Fibroblast of skin of back (primary cell): ENCODE measurements at regions not wholly inside any gene's neighbourhood (a gene's known extent, or its start where the extent isn't known, plus 50 kb on each side); places are given as distances from the start of the nearest gene placed in this dataset.

Experiments used
- DNase-seq: peaks from one replicate; pipeline ENCODE4 v3.0.0-alpha.2; 2013

GRCh38 chr2:100627330-100628300 is 64.8 kb downstream of the PDCL3 start:
- no peak for DNase-seq

DNA sequence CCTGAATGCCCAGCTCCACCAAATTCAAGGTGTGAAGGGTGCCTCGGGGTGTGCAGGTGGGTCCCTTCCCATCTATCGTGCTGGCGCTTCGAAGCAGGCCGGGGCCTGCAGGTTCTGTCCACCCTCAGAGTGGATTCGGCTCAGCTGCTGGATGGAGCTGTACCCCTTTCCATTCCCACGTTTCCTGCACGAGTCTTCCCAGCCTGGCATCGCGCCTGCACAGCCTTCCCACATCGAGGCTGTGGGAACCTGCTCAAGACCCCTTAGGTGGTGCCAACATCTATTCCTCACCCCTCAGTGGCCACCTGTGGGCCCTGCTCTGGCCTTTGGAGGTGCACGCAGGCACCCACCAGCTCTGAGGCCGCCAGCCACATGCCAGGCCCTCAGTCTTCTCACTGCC is 65.7 kb downstream of the PDCL3 start:
- DNase-seq, result no peak

DNA sequence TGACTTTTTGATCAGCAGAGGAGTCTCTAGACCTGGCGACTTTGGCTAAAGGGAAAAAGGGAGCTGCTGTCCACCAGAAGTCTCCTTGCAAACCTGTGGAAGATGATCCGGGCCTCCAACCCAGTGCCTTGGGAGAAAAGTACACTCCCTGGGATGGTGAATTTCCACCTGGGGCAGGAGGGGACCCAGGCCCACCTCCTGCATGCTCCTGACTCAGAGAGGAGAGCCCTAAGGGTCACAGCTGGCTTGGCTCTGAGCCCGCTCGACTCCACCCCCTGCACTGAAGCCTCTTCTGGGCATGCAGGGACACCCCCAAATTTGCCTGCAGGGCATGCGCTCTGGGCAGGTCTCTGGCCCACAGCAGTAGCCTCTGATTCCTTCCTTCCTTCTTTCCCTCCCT is 66.5 kb downstream of the PDCL3 start:
- DNase-seq, result no peak

- DNase-seq, result no peak
Observed at GRCh38 chr2:100630473-100630977, 67.7 kb downstream of the PDCL3 start.

GRCh38 chr2:100632037-100632436 is 69.2 kb downstream of the PDCL3 start:
- no peak for DNase-seq

DNA sequence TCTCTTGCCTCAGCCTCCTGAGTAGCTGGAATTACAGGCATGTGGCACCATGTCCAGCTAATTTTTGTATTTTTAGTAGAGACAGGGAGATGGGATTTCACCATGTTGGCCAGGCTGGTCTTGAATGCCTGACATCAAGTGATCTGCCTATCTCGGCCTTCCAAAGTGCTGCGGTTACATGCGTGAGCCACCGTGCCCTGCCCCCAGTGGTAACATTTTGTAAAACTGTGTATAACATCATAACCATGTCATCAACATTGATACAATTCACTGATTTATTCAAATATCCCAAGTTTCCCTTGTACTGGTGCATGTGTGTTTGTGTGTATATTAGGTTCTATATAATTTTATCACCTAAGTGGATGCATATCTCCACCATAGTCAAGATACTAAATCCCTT is 70.0 kb downstream of the PDCL3 start:
- no peak for DNase-seq

DNA sequence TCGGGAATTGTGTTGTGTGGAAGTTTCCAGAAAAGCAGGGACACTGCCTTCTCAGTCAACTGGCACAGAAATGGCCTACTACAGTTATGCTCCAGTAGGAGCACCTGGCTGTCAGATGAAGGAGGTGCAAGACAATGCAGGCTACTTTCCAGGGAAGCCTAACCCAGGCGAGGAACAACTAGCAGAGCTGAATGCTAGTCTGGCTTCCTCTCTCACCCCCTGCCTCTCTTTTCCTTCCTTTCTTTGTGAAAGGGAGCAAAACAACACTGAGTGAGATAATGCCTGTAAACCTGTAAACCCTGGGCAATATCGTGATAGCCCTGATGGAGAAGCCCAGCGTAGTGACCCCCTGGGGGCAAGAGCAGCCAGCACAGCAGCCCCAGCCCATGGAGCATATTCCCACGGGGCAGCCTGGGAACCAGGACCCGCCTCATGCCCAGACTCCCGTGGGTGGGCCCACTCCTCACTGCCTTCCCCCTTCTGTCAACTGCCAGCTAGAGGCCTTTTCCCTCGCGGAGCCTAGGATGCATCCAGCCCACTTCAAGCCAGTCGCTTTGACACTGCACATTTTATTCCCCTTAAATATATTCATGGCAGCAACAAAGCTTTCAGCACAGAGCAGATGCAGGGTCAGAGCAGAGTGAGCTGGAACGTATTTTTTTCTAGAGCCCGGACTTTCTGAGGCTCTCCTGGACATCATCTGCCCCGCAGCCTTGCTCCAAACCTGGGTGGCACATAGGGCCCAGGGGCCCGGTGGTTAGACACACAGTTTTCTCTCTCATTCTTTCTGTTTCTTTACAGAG is 77.0 kb downstream of the PDCL3 start:
- DNase-seq, result no peak

DNA sequence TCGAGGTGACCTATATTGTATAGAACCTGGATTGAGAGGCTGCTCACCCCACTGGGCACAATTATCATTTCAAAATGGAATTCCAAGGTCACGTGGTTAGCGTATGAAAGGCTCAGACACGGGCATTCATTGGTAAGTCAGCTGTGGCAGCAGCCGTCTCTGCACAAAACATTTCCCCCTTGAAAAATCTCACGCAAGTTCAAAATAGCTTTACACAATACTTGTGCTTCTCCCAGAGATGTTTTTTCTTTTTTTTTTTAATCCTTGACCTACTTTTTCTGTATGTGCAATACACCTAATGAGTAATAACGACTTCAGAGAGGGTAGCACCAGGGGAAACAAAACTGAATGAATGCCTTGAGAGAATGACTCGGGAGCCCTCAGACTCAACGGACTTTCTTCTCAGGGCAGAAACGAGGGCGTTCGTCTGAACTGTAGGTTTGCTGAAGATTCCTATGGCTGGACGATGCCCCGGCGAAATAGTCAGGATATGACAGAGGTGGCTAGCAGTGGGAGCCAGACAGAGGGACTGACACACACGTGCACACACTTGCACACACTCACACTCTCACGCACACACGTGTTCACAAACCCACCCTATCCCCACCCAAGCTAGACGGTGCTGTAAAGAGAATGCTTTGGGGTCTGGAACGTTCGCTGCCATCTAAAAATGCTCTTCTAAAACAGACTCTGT is 77.8 kb downstream of the PDCL3 start:
- DNase-seq, result no peak

DNA sequence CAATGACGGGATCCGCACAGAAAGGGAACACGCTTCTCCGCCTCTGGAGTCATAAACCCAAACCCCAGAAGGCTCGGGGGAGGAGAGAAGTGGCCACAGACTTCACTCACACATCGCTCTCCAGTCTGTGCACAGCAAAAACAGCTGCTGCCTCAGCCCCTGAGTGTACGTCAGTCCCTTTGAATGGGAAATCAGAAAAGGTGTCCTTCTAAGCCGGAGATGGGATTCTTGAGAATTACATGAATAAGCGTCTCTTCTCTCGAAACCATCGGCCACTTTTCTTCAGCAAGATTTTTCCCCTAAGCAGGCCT is 78.3 kb downstream of the PDCL3 start:
- no peak for DNase-seq

DNA sequence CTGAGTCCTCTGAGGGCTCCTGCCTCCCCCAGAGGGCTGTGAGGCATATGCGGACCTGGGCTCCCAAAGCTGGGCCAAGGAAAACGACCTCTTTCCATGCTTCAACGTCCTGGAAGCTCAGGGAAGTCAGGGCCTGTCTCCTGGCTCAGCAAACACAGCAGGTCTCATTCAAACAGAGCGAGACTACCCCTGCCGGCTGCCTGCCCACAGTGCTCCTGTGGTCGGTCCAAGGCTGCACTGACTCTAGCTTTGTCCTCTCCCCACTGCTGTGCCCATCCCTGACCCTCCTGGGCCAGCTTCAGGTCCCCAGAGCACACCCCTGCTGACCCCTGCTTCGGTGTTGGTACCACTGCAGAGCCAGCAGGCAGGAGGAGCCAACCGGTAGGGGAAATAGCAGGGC is 79.6 kb downstream of the PDCL3 start:
- DNase-seq, result no peak

DNA sequence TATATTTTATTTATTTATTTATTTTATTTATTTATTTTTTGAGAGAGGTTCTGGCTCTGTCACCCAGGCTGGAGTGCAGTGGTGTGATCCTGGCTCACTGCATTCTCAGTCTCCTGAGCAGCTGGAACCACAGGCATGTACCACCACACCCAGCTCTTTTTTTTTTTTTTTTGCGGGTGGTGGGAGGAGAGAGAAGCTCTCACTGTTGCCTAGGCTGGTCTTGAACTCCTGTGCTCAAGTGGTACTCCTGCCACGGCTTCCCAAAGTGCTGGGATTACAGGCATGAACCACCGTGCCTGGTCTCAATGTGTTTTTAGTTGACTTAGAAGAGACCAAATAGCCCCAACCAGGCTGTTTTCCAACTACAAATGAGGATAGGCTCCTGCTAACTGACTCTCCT is 80.7 kb downstream of the PDCL3 start:
- peak; percentile 17 for DNase-seq

DNA sequence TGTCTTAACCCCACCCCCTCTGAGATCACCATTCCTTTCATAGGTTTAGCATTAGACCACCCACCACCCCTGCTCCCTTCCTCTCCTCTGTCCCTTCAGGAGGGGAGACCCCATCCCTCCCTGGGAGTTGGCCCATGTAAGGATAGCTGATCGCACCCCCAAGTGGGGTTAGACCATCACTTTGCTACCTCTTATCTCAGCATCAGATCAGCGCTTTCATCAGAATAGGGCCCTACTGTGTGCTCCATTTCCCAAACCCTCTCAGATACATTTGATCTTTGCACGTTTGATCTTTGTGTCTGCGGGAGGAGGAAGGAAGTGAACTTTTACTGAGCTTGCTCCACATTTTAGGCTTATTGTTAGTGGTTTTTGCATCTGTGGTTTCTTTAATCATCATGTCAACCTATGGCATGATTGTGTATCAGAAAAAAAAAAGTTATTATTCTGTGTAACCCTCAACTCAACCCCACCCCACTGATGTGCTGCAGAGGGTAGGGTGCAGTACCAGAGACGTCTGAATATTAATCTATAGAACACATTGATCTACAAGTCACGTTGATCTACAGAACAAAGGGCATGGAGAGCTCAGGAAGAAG is 81.2 kb downstream of the PDCL3 start:
- DNase-seq, result no peak

DNA sequence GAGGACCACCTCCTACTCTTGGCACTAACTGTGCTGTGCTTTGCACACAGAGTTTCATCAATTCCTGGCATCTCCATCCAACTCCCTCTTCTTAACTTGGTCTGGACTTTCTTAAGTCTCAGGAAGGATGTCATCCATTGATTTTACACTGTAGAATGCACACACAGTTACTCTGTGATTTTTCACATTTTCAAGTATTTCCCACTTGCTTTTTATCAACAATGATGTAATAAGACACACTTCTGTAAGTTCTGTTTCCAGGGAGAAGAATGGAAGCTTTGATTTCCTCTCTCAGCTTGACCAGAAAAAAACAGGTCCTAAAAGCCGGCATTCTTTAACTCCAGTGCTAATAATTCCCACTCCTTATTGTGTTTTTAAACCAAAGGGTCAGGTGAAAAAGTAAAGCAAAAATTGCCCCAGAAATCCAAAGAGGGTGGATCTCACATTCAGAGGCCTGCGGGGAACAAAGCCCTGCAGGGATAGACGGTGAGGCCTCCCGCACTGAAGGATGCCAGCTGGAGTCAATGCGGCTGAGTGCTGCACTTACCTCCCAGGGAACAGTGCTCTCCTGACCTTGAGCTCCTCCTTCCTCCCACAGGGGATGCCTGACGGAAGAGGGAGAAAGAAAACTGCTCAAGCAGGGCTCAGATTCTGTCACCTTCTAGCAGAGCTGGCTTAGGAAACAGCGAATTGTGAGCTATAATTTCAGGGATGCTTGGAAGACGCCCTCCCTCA is 83.1 kb downstream of the PDCL3 start:
- DNase-seq, result no peak

- DNase-seq, result no peak
Observed at GRCh38 chr2:100647709-100648108, 84.9 kb downstream of the PDCL3 start.

- no peak for DNase-seq
Observed at GRCh38 chr2:100650151-100650550, 87.4 kb downstream of the PDCL3 start.

- no peak for DNase-seq
Observed at GRCh38 chr2:100653449-100654035, 90.7 kb downstream of the PDCL3 start.

GRCh38 chr2:100654611-100655010 is 91.8 kb downstream of the PDCL3 start:
- DNase-seq, result no peak

DNA sequence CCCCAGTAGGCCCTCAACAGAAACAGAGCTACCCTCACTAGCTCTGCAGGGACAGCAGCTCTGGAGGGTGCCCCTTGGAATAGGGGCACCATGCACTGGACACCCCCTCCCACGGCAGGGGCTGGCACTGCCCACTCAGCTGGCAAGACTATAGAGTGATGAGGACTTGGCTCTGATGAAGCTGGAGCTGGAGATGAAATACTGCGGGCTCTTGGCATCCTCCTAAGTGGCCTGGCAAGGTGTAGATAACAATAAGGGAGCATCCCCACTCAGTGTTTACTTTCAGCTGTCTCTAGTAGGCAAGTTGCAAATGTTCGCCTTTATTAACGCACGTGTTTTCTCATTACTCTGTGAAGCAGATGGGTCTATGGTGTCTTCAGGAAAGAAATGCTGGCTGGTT is 92.7 kb downstream of the PDCL3 start:
- no peak for DNase-seq

- no peak for DNase-seq
Observed at GRCh38 chr2:100655936-100656534, 93.2 kb downstream of the PDCL3 start.

- DNase-seq, result no peak
Observed at GRCh38 chr2:100658017-100658416, 95.2 kb downstream of the PDCL3 start.
